PC-3 (cell line): ENCODE measurements at regions not wholly inside any gene's neighbourhood (a gene's known extent, or its start where the extent isn't known, plus 50 kb on each side); places are given as distances from the start of the nearest gene placed in this dataset.

Experiments
- CTCF ChIP-seq: fragments of 300-600 bp; sonication (generic); conservative IDR thresholded peaks from 2 replicates; pipeline ENCODE4 v1.5.1; 2017; ENCODE audit warnings: antibody characterized with exemption, low read depth, mild to moderate bottlenecking, low read length
- EZH2 ChIP-seq: fragments of 300-600 bp; sonication (generic); IDR thresholded peaks from one replicate; pipeline ENCODE4 v1.6.1; 2017; ENCODE audit warnings: antibody characterized with exemption, mild to moderate bottlenecking, low read length; ENCODE audit not compliant: unreplicated experiment
- EZH2phosphoT487 ChIP-seq: fragments of 300-600 bp; sonication (generic); IDR thresholded peaks from 2 replicates; pipeline ENCODE4 v1.6.1; 2018; ENCODE audit warnings: mild to moderate bottlenecking, antibody characterized with exemption, low read length, borderline replicate concordance

GRCh38 chr1:59236721-59237545 is 60.0 kb upstream of the FGGY start:
- no peak for TF ChIP-seq EZH2
- no peak for TF ChIP-seq CTCF
- no peak for TF ChIP-seq EZH2phosphoT487
